ENCODE measurements at regions not wholly inside any gene's neighbourhood (a gene's known extent, or its start where the extent isn't known, plus 50 kb on each side); places are given as distances from the start of the nearest gene placed in this dataset.
"Not testable (repeated sequence)": the region's sequence is repeated elsewhere in the genome, so short reads cannot be mapped to it uniquely, and the experiment has no call there.

DNA sequence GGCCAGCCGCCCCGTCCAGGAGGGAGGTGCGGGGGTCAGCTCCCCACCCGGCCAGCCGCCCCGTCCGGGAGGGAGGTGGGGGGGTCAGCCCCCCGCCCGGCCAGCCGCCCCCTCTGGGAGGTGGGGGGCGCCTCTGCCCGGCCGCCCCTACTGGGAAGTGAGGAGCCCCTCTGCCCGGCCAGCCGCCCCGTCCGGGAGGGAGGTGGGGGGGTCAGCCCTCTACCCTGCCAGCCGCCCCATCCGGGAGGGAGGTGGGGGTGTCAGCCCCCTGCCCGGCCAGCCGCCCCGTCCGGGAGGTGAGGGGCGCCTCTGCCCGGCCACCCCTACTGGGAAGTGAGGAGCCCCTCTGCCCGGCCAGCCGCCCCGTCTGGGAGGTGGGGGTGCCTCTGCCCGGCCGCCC lies 61.5 kb upstream of the LMCD1 start:
- DNase-seq: not testable (repeated sequence)

DNA sequence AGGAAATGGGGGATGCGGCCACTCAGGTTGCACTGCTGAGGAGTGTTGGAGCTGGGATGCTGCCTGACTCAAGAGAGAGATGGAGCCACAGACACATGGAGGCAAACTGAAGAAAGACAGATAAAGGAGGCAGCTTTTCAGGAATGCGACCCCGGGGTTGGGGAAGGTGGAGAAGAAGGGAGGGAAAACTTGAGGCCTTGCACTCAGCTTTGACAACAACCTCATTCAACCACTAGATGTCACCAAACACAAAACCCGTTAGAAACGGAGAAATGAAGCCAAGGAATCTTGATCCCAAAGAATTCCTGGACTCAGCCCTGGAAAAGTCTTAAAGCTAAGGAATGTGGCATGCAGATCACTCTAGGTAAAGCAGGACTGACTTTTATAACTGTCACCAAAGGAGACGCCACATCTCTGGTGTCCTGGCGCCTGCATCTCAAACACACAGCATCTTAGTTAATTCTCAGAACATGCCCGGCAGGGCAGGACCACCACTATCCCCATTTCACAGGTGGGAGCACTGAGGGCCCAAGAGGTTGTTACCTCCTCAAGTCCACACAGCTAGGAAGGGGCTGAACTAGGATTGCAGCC lies 59.6 kb upstream of the LMCD1 start:
- DNase-seq: no peak

DNA sequence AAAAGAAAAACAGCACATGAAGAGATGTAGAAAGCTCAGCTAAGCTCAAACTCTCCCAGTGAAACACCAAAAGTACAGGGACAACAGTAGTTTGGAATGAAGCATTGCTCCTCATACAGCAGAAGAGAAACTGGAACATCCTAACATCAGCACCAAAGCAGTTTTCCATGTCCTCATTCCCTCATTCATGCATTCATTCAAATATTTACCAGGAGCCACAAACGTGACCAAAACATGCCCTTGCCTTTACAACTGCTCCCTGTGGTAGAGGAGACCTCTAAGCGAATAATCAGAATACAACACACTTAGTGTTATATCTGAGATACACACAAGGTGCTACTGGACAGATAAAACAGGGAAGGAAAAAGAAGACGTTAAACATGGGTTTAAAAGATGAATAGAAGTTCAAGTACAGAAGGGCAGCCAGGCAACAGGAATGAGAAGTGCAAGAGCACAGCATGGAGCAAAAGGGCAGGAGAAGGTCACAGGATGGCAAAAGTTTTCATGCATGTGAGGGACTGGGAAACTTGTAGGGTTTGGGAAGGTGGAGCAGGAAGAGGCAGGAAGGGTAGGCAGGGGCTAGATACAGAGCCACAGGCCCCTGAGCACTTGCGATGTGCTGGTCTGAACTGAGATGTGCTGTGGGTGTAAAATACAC lies 58.5 kb upstream of the LMCD1 start:
- no peak for DNase-seq

GRCh38 chr3:8443829-8444791 lies 57.5 kb upstream of the LMCD1 start:
- DNase-seq: peak; percentile 39

- no peak for DNase-seq
These were observed 56.7 kb upstream of the LMCD1 start for GRCh38 chr3:8444883-8445282.

- no peak for DNase-seq
These were observed 55.8 kb upstream of the LMCD1 start for GRCh38 chr3:8445861-8446260.

DNA sequence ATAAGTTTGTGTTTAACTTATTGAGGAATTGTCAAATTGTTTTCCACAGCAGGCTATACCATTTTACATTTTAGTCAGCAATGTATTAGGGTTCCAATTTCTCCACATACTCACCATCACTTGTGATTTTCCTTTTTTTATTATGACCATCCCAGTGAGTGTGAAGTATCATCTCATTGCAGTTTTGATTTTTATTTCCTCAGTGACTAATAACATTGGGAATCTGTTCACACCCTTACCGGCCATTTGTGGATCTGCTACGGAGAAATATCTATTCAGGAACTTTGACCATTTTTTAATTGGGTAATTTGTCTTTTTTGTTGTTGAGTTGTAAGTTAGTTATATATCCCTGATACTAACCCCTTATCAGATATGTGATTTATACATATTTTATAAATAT lies 54.8 kb upstream of the LMCD1 start:
- DNase-seq: no peak

DNA sequence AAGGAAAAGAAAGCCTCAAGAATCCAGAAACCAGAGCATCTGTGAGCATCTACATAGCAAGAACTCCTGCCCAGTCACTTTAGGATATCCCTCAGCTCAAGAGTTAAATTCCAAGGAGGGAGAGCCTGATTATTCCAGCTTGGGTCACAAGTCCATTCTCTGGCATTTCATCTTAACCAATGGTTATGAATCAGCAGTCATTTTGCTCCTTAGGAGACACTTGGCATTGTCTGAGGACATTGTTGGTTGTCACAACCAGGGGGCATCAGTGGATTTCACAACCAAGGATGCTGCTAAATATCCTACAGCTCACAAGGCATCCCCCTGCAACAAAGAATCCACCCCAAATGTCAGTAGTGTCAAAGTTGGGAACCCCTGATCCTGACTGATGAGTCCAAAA lies 51.0 kb upstream of the LMCD1 start:
- DNase-seq: no peak

DNA sequence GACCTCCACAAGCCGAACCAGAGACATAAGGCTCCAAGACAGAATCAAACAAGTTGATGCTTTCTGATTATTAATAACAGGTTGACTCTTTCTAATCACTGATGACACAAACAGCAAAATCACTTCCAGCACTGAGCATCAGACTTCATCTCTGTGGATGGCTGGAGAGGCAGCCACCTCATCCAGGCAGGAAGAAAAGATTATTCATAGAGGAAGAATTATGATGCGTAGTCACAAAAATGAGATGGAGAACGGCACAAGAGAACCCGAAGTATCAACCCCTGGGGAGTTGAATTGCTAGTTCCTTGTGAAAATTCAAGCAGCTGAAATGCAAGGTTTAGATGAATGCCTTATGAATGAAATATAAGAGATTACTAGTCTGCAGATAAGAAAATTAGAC lies 49.9 kb upstream of the LMCD1 start:
- DNase-seq: no peak

Data from DMS 273 treated with DMSO at 0.1 percent for 48 hours (cell line).